ENCODE measurements at regions not wholly inside any gene's neighbourhood (a gene's known extent, or its start where the extent isn't known, plus 50 kb on each side); places are given as distances from the start of the nearest gene placed in this dataset.

GRCh38 chr13:76505437-76505836 is 380.8 kb downstream of the KCTD12 start:
- Mint-ChIP-seq H3K9me3 (no peaks in the 10 kb centered on the region), H3K27me3 (peaks cover 6% of the 10 kb centered on the region), H3K4me1 (no peaks in the 10 kb centered on the region), H3K36me3 (ENCODE audit: low read depth) (no peaks in the 10 kb centered on the region), H3K4me3 (no peak overlapping the region), H3K27ac (no peak overlapping the region)
- intact Hi-C loops (cut with micrococcal nuclease) = no loop called here
- TF ChIP-seq CTCF (IDR thresholded peaks at IDR 0.05) = no peak
- POLR2A ChIA-PET = no interaction called here
- ATAC-seq (ENCODE audit: low read depth) (no peak), DNase-seq (no peak)
- CTCF ChIA-PET = no interaction called here

- no peak for TF ChIP-seq CTCF (IDR thresholded peaks at IDR 0.05)
- Mint-ChIP-seq H3K36me3 (ENCODE audit: low read depth) (no peaks in the 10 kb centered on the region), H3K4me3 (no peak overlapping the region), H3K9me3 (no peaks in the 10 kb centered on the region), H3K27me3 (peaks cover 5% of the 10 kb centered on the region), H3K4me1 (no peaks in the 10 kb centered on the region), H3K27ac (no peak overlapping the region)
- ChIA-PET CTCF (no interaction called here), POLR2A (no interaction called here)
- ATAC-seq (ENCODE audit: low read depth) = no peak
- DNase-seq = no peak
- intact Hi-C loops (cut with micrococcal nuclease) = no loop called here
Observed at GRCh38 chr13:76503766-76504165, 382.4 kb downstream of the KCTD12 start.

GRCh38 chr13:76503291-76503690 is 382.9 kb downstream of the KCTD12 start:
- DNase-seq = no peak
- no peak for ATAC-seq (ENCODE audit: low read depth)
- Mint-ChIP-seq H3K4me3 (no peak overlapping the region), H3K36me3 (ENCODE audit: low read depth) (no peaks in the 10 kb centered on the region), H3K27ac (no peak overlapping the region), H3K27me3 (peaks cover 5% of the 10 kb centered on the region), H3K9me3 (no peaks in the 10 kb centered on the region), H3K4me1 (no peaks in the 10 kb centered on the region)
- ChIA-PET CTCF (no interaction called here), POLR2A (no interaction called here)
- no peak for TF ChIP-seq CTCF (IDR thresholded peaks at IDR 0.05)
- intact Hi-C loops (cut with micrococcal nuclease) = no loop called here

GRCh38 chr13:76500894-76501293 is 385.3 kb downstream of the KCTD12 start:
- H3K36me3 Mint-ChIP-seq (ENCODE audit: low read depth) = no peaks in the 10 kb centered on the region
- ChIA-PET POLR2A (no interaction called here), CTCF (no interaction called here)
- H3K4me3 Mint-ChIP-seq = no peak overlapping the region
- no peak for TF ChIP-seq CTCF (IDR thresholded peaks at IDR 0.05)
- no peaks in the 10 kb centered on the region for H3K4me1 Mint-ChIP-seq
- ATAC-seq (ENCODE audit: low read depth) = no peak
- peaks cover 2% of the 10 kb centered on the region for H3K27me3 Mint-ChIP-seq
- H3K9me3 Mint-ChIP-seq = no peaks in the 10 kb centered on the region
- DNase-seq = no peak
- intact Hi-C loops (cut with micrococcal nuclease) = no loop called here
- no peak overlapping the region for H3K27ac Mint-ChIP-seq

GRCh38 chr13:76499891-76500290 is 386.3 kb downstream of the KCTD12 start:
- ATAC-seq (ENCODE audit: low read depth) (no peak), DNase-seq (no peak)
- Mint-ChIP-seq H3K9me3 (no peaks in the 10 kb centered on the region), H3K27me3 (no peaks in the 10 kb centered on the region), H3K4me3 (no peak overlapping the region), H3K4me1 (no peaks in the 10 kb centered on the region), H3K36me3 (ENCODE audit: low read depth) (no peaks in the 10 kb centered on the region), H3K27ac (no peak overlapping the region)
- no peak for TF ChIP-seq CTCF (IDR thresholded peaks at IDR 0.05)
- intact Hi-C loops (cut with micrococcal nuclease) = no loop called here
- CTCF ChIA-PET = no interaction called here
- POLR2A ChIA-PET = no interaction called here
